Spinal cord (tissue), 9 donors: ENCODE measurements at regions not wholly inside any gene's neighbourhood (a gene's known extent, or its start where the extent isn't known, plus 50 kb on each side); places are given as distances from the start of the nearest gene placed in this dataset.

Experiments used
- DNase-seq, 6 donors: peaks; one replicate each; pipeline versions ENCODE4 v3.0.0 to v3.0.0-alpha.2; 2013 to 2015; ENCODE audit warnings: low spot score in 6 of 6, low read depth in 4 of 6
- H3K27ac ChIP-seq: one replicate; pipeline ENCODE4 v1.5.1; 2013; ENCODE audit warnings: low read depth, low read length, control low read depth
- H3K27me3 ChIP-seq: one replicate; pipeline ENCODE4 v1.6.1; 2013; ENCODE audit warnings: low read length; ENCODE audit not compliant: control insufficient read depth, insufficient read depth
- H3K36me3 ChIP-seq: one replicate; pipeline ENCODE4 v1.6.1; 2013; ENCODE audit warnings: low read length; ENCODE audit not compliant: control insufficient read depth, insufficient read depth
- H3K4me1 ChIP-seq: one replicate; pipeline ENCODE4 v1.6.1; 2013; ENCODE audit warnings: low read length; ENCODE audit not compliant: control insufficient read depth, insufficient read depth
- H3K4me3 ChIP-seq: one replicate; pipeline ENCODE4 v1.5.1; 2013; ENCODE audit warnings: low read depth, low read length, control low read depth
- H3K9me3 ChIP-seq: one replicate; pipeline ENCODE4 v1.6.1; 2013; ENCODE audit warnings: low read length; ENCODE audit not compliant: control insufficient read depth, insufficient read depth
- WGBS: methylation state at CpG from one replicate; pipeline ENCODE4 v1.1.5; 2013; ENCODE audit warnings: missing lambda C conversion rate; ENCODE audit not compliant: insufficient coverage; 5-methylcytosine and 5-hydroxymethylcytosine counted together
- donor health status: healthy.

DNA sequence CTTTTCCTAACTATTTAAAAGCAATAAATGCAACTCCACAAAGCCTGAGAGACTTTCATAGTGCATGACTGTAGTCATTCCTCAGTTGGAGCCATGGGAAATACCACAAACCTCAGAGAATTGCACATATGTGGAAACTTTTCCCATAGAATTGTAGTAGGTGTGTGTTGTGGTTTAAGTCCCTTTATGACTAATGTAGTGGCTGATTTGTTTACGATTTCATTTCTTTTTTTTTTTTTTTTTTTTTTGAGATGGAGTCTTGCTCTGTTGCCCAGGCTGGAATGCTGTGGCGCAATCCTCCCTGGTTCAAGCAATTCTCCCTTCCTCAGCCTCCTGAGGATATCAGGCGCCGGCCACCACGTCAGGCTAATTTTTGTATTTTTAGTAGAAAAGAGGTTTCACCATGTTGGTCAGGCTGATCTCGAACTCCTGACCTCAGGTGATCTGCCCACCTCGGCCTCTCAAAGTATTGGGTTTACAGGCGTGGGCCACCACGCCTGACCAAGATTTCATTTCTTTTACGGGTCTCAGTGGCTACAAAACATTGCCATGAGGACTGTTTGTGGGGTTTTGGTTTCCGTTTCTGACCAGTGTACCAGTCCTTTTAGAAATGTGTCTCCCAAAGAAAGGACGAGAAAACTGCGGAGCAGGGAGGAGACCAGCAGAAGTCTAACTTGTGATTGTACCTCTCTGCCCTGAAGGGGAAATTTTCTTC, 212.1 kb upstream of the MARCKS start:
- Histone ChIP-seq H3K27ac (no peak overlapping the region), H3K27me3 (no peaks in the 10 kb centered on the region), H3K36me3 (no peaks in the 10 kb centered on the region), H3K9me3 (no peaks in the 10 kb centered on the region), H3K4me1 (no peaks in the 10 kb centered on the region), H3K4me3 (no peak overlapping the region)
- 100% methylated on average over 8 of the region's 13 CpGs for WGBS
- DNase-seq: no peak

DNA sequence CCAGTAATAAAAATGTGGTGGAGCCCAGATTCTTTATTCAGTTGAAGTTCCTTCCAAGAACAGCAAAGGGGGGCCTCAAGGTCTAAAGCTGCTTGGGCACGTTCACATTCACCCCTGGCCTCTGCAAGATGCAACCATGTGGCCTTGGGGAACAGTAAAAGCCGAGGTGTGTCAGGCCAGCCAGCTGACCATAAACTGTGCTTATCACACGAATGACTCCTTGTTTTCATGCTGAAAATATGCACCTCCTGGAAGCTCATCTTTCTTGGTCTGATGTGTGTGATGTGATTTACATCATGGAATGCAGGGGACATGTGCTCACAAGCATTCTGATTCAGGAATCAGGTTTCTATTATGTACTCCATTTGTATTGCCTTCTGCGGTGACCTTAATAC, 211.6 kb upstream of the MARCKS start:
- no peaks in the 10 kb centered on the region for H3K27me3 ChIP-seq
- no peak overlapping the region for H3K4me3 ChIP-seq
- no peaks in the 10 kb centered on the region for H3K9me3 ChIP-seq
- WGBS: 78% methylated on average over 3 of the region's 4 CpGs
- no peak for DNase-seq
- H3K4me1 ChIP-seq: peaks cover under 1% of the 10 kb centered on the region
- H3K27ac ChIP-seq: no peak overlapping the region
- H3K36me3 ChIP-seq: no peaks in the 10 kb centered on the region

DNA sequence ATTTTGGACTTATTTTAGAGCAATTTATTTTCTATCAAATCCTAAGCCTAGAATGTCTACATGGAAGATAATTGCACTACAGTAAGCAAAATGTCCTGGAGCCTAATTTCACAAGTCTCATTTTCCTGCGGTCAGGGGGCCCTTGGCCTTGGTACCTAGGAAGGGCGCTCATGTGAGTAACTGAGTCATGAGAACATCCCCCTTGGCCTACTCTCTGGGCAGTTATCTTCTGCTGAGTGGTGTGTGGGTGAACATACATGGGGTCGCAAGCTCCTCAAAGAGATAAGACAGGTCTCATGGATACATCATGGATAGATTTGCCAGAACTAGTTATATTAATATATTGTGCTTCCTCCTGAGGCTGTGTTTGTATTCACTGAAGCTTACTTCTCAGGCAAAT, 211.2 kb upstream of the MARCKS start:
- Histone ChIP-seq H3K4me3 (no peak overlapping the region), H3K27me3 (no peaks in the 10 kb centered on the region), H3K9me3 (no peaks in the 10 kb centered on the region), H3K36me3 (no peaks in the 10 kb centered on the region), H3K27ac (no peak overlapping the region), H3K4me1 (peaks cover 5% of the 10 kb centered on the region)
- WGBS: 100% methylated on average over 2 of the region's 3 CpGs
- DNase-seq: no peak

DNA sequence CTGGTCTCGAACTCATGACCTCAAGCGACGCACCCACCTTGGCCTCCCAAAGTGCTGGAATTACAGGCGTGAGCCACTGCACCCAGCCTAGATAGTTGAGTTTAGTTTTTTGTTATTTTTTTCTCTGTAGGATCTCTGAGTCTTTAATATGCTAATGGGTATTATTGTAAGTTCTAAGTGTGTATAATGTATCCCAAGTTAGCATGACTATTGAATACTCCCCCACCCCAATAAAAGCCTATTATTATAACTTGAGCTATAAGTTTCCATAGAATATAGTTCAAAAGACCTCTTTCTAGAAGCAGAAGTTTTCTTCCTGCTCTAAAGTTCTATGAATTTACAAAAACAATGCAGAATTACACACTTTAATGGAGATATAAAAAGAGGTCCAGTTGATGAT, 210.4 kb upstream of the MARCKS start:
- Histone ChIP-seq H3K9me3 (no peaks in the 10 kb centered on the region), H3K4me3 (no peak overlapping the region), H3K27me3 (no peaks in the 10 kb centered on the region), H3K27ac (no peak overlapping the region), H3K36me3 (no peaks in the 10 kb centered on the region), H3K4me1 (peaks cover 10% of the 10 kb centered on the region)
- DNase-seq: no peak
- 64% methylated on average over 4 of the region's 4 CpGs for WGBS

DNA sequence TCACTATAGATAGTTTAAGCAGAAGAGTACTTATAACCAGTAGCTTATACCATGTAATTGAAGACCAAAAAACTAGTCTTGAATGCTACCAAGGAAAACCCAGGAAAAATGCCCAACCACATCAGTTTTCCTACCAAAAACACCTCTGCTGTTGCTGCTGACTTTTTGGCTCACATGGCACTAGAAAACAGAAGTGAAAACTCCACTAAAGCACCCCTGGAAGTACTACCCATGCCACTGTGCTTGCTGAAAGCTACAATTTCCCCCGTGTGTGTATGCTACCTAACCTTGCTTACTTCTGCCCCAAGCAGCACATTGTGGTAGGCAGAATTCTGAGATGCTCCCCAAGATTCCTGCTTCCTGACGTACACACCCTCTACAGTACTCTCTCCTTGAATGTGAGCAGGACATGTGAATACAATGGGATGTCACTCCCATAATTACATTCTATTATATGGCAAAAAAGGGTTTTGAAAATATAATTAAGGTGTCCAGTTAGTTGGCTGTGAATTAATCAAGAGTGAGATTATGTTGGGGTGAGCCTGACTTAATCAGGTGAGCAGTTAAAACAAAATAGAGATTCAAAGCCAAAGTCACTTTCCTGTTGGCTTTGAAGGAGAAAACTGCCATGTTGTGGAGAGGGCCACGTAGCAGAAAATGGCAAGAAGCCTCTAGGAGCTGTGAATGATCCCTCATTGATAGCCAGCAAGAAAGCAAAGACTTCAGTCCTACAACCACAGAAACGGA, 209.8 kb upstream of the MARCKS start:
- Histone ChIP-seq H3K36me3 (no peaks in the 10 kb centered on the region), H3K27ac (no peak overlapping the region), H3K27me3 (no peaks in the 10 kb centered on the region), H3K4me3 (no peak overlapping the region), H3K9me3 (no peaks in the 10 kb centered on the region), H3K4me1 (peaks cover 10% of the 10 kb centered on the region)
- no peak for DNase-seq
- WGBS: 80% methylated on average over 1 of the region's 4 CpGs

DNA sequence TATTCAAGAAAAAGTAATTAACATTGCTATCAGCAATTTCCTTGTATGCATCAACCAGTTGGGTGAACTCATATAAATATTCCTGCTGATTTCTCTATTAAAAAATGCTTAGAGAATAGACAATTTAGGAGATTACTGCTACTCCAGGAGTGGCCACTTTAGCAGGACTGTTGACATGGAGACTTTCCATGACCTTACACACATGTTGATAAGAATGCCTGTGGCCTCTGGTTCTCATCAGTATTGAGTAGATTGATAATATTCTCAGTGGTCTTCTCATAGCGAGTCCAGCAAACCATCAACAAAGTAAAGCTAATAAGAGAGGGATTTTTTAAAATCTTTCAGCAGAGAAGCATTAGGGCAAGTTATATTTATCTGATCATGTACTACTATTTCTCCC, 208.4 kb upstream of the MARCKS start:
- Histone ChIP-seq H3K9me3 (no peaks in the 10 kb centered on the region), H3K27ac (no peak overlapping the region), H3K4me3 (no peak overlapping the region), H3K4me1 (peaks cover 10% of the 10 kb centered on the region), H3K27me3 (no peaks in the 10 kb centered on the region), H3K36me3 (no peaks in the 10 kb centered on the region)
- WGBS: no CpG with 5 or more reads among the region's 1 CpG
- no peak for DNase-seq

DNA sequence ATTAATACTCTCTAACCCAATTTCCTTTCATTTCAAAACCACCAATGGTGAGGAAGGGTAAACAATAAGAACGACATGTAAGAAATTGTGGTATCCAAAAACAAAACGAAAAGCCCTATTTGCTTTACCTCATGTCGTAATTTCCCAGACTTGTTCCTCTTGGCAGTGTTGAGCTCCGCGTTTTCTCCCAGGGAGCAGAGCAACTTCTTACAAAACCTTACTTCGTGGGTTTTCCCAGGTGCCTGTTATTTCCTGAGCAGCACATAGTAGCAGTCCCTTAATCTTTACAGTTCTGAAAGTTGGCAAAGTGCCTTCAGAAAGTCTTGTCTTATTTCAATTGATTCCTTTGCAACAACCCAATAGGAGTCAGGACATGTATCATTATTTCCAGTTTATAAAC, 207.9 kb upstream of the MARCKS start:
- 53% methylated on average over 5 of the region's 6 CpGs for WGBS
- DNase-seq: peak in 1 of 6 donors; percentile 43

DNA sequence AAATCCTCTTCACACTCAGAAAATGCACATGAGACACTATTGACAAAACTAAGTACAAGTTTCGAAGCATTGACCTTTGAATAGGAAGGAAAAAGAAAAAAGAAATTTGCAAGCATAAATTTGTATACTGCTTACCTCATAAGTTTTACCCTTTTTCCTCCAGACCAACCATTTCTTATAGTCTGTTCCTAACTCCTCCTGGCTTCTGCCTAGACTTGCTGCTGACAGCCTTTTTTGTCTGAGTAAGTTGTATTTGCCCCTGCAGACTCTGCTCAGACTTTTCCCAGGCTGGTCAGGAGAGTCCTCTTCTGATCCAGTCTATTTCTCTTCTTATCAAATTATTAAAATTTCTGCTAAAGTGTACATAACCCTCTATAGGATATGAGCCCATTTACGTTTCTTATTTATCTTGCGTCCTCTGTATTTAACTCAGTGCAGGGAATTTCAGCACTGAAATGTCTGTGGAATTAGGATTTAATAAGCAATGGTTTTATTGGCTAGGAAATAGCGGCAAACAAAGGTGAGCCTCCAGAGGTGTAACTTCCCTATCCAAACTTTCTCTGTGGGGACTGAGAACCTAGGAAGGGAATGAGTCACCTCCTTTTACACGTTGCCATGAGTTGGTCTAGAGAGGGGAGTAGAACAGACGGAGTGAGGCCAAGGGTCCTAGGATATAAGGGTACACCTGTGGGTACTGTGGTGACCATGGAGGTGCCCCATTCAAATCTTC, 207.1 kb upstream of the MARCKS start:
- Histone ChIP-seq H3K9me3 (no peaks in the 10 kb centered on the region), H3K4me1 (peaks cover 10% of the 10 kb centered on the region), H3K36me3 (no peaks in the 10 kb centered on the region), H3K27ac (no peak overlapping the region), H3K4me3 (no peak overlapping the region), H3K27me3 (no peaks in the 10 kb centered on the region)
- WGBS: 100% methylated on average over 1 of the region's 6 CpGs
- no peak for DNase-seq

More for the DNA sequence above, 207.9 kb upstream of the MARCKS start:
- Histone ChIP-seq H3K4me1 (peaks cover 10% of the 10 kb centered on the region), H3K36me3 (no peaks in the 10 kb centered on the region), H3K27me3 (no peaks in the 10 kb centered on the region), H3K27ac (peak overlapping the region; percentile 35), H3K4me3 (no peak overlapping the region), H3K9me3 (no peaks in the 10 kb centered on the region)

DNA sequence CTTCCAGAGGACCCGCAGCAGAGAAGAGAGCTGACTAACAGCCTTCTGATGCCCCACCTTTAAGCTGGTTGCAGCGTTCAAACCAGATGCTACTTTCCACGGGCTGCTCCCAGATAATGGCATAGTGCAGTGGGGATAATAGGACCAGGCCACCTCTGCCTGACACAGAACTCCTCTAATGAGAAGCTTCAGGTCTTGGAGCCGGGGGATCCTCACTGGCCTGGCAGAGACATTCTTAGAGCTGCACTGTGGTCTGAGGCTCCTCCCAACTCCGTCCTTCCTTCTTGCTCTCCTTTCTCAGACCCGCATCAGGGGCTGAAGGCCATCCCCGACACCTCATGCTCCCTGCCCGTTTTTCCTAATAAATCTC, 206.6 kb upstream of the MARCKS start:
- H3K4me3 ChIP-seq: no peak overlapping the region
- no peaks in the 10 kb centered on the region for H3K36me3 ChIP-seq
- no peaks in the 10 kb centered on the region for H3K9me3 ChIP-seq
- H3K27ac ChIP-seq: no peak overlapping the region
- 78% methylated on average over 5 of the region's 8 CpGs for WGBS
- no peaks in the 10 kb centered on the region for H3K27me3 ChIP-seq
- H3K4me1 ChIP-seq: peaks cover 10% of the 10 kb centered on the region
- DNase-seq: no peak
